NB4 (cell line): ENCODE measurements at regions not wholly inside any gene's neighbourhood (a gene's known extent, or its start where the extent isn't known, plus 50 kb on each side); places are given as distances from the start of the nearest gene placed in this dataset.

Experiments
- CTCF ChIP-seq: IDR thresholded peaks from one replicate; pipeline ENCODE4 v1.5.1; 2012; ENCODE audit warnings: low read depth, low read length
- MYC ChIP-seq: IDR thresholded peaks from 2 replicates; pipeline ENCODE4 v1.6.1; 2011; ENCODE audit warnings: low read depth, low read length
- POLR2A ChIP-seq: IDR thresholded peaks from 2 replicates; pipeline ENCODE4 v1.6.1; 2011; ENCODE audit warnings: mild to moderate bottlenecking; ENCODE audit not compliant: insufficient read length; ENCODE audit errors: extremely low read depth
- TF ChIP-seq, protein P1 (sequence below): IDR thresholded peaks from 2 replicates; pipeline ENCODE4 v1.6.1; 2011; ENCODE audit warnings: low read depth, low read length

GRCh38 chr4:171087089-171087488, 726.1 kb upstream of the GALNTL6 start:
- TF ChIP-seq CTCF: no peak
- no peak for TF ChIP-seq POLR2A
- TF ChIP-seq MYC: no peak
- TF ChIP-seq, protein P1, sequence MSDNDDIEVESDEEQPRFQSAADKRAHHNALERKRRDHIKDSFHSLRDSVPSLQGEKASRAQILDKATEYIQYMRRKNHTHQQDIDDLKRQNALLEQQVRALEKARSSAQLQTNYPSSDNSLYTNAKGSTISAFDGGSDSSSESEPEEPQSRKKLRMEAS: no peak
